ENCODE measurements at regions not wholly inside any gene's neighbourhood (a gene's known extent, or its start where the extent isn't known, plus 50 kb on each side); places are given as distances from the start of the nearest gene placed in this dataset.

DNA sequence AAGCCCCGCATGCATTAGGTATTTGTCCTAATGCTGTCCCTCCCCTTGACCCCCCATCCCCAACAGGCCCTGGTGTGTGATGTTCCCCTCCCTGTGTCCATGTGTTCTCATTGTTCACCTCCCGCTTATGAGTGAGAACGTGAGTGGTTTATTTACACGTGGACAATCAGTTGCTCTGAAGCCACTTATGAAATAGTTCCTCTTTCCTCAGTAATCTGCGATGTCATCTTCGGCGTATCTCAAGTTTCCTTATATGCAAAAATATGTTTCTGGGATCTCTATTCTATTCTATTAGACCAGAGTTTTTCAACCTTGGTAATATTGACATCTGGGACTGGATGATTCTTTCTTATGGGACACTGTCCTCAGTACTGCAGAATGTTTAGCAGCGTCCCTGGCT is 56.0 kb upstream of the DCD start:
- TF ChIP-seq POLR2AphosphoS5 (IDR thresholded peaks at IDR 0.05) (no peak), POLR2A (IDR thresholded peaks at IDR 0.05) (no peak), EP300 (IDR thresholded peaks at IDR 0.05; ENCODE audit: low read depth) (no peak)
- TF ChIP-seq, protein P1, sequence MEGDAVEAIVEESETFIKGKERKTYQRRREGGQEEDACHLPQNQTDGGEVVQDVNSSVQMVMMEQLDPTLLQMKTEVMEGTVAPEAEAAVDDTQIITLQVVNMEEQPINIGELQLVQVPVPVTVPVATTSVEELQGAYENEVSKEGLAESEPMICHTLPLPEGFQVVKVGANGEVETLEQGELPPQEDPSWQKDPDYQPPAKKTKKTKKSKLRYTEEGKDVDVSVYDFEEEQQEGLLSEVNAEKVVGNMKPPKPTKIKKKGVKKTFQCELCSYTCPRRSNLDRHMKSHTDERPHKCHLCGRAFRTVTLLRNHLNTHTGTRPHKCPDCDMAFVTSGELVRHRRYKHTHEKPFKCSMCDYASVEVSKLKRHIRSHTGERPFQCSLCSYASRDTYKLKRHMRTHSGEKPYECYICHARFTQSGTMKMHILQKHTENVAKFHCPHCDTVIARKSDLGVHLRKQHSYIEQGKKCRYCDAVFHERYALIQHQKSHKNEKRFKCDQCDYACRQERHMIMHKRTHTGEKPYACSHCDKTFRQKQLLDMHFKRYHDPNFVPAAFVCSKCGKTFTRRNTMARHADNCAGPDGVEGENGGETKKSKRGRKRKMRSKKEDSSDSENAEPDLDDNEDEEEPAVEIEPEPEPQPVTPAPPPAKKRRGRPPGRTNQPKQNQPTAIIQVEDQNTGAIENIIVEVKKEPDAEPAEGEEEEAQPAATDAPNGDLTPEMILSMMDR (IDR thresholded peaks at IDR 0.05) = no peak
- intact Hi-C loops (cut with DNase I; ENCODE audit: low total_unique reads) (loop anchor here (10.0 kb wide), 1 partner anchor 251 kb away; no protein-coding TSS in a partner anchor), in situ Hi-C loops (cut with MboI; ENCODE audit: low pct_ligation_motif_present in 1 of 4, low pct_unique_long_range_greater_than_20kb in 1 of 4, low sequenced_read_pairs in 3 of 4) (no loop called here)
- H3K4me1 ChIP-seq = no peaks in the 10 kb centered on the region
- 57 to 67% methylated on average over 8 of the region's 8 CpGs for WGBS, 2 donors (ENCODE audit: low coverage in 1 of 2)
- no peak overlapping the region for H3K4me3 ChIP-seq
- no peak for DNase-seq
- H3K27me3 ChIP-seq = no peaks in the 10 kb centered on the region
- no peaks in the 10 kb centered on the region for H3K9me3 ChIP-seq
- no peaks in the 10 kb centered on the region for H3K36me3 ChIP-seq
- no peak overlapping the region for H3K27ac ChIP-seq

DNA sequence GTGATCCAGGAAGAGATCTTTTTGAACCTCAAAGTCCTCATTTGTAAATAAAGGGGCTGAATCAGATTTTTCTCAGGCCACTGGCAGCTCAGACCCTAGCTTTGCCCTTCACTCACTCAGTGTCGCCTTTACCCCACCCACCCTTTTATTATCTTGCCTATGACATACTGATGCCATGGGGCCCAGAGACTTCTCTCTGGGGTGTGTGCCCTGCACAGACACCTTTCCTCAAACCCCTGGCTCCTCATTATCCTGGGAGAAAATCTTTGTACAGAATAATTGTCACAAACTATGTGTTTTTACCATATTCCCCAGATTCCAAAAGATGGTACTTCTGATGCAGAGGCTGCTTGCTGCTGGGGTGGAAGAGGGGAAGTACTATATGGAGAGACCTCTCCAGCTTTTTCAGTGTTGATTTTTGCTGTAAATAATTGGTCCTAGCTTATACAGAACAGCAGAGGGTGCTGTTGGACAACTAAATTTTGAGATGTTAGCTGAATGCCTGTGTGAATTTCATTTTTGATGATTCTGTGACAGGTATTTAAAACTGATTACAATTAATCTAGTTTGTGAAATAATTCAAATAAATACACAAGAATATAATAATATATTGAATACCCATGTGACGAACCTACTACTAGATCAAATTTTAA is 53.9 kb upstream of the DCD start:
- H3K4me1 ChIP-seq = no peaks in the 10 kb centered on the region
- H3K9me3 ChIP-seq = no peaks in the 10 kb centered on the region
- 7 to 27% methylated on average over 1 to 2 of the region's 2 CpGs for WGBS, 2 donors (ENCODE audit: low coverage in 1 of 2)
- in situ Hi-C loops (cut with MboI; ENCODE audit: low pct_ligation_motif_present in 1 of 4, low pct_unique_long_range_greater_than_20kb in 1 of 4, low sequenced_read_pairs in 3 of 4) (no loop called here), intact Hi-C loops (cut with DNase I; ENCODE audit: low total_unique reads) (loop anchor here (10.0 kb wide), 1 partner anchor 253 kb away; no protein-coding TSS in a partner anchor)
- H3K27ac ChIP-seq = no peak overlapping the region
- H3K27me3 ChIP-seq = no peaks in the 10 kb centered on the region
- DNase-seq = no peak
- no peaks in the 10 kb centered on the region for H3K36me3 ChIP-seq
- TF ChIP-seq POLR2AphosphoS5 (IDR thresholded peaks at IDR 0.05) (no peak), EP300 (IDR thresholded peaks at IDR 0.05; ENCODE audit: low read depth) (no peak)
- TF ChIP-seq, protein P1 (IDR thresholded peaks at IDR 0.05) = peak; percentile 37 to 61 (median 53)
- H3K4me3 ChIP-seq = no peak overlapping the region

DNA sequence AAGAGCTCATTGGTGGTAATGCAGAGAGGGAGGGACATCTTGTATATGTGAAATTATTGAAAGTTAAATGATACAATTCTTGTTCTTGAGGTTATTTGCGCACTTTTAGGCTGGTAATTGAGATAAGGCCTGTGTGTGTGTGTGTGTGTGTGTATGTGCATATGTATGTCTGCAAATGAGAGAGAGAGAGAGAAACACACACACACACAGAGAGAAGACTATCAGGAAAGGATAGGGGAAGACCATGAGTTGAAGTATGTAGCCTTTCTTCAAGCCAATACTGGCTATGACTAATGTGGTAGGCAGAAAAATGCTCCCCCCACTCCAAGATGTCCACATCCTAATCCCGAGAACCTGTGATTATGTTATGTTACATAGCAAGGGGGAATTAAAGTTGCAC is 52.7 kb upstream of the DCD start:
- WGBS, 2 donors (ENCODE audit: low coverage in 1 of 2) = 81 to 88% methylated on average over 2 of the region's 2 CpGs
- H3K36me3 ChIP-seq = no peaks in the 10 kb centered on the region
- in situ Hi-C loops (cut with MboI; ENCODE audit: low pct_ligation_motif_present in 1 of 4, low pct_unique_long_range_greater_than_20kb in 1 of 4, low sequenced_read_pairs in 3 of 4) = no loop called here
- H3K4me1 ChIP-seq = no peaks in the 10 kb centered on the region
- intact Hi-C loops (cut with DNase I; ENCODE audit: low total_unique reads) = loop anchor here (10.0 kb wide), 1 partner anchor 254 kb away; no protein-coding TSS in a partner anchor
- no peak overlapping the region for H3K4me3 ChIP-seq
- no peak for DNase-seq
- no peaks in the 10 kb centered on the region for H3K9me3 ChIP-seq
- H3K27ac ChIP-seq = no peak overlapping the region
- H3K27me3 ChIP-seq = no peaks in the 10 kb centered on the region
- TF ChIP-seq, protein P1 (IDR thresholded peaks at IDR 0.05) = no peak
- TF ChIP-seq EP300 (IDR thresholded peaks at IDR 0.05; ENCODE audit: low read depth) (no peak), POLR2A (IDR thresholded peaks at IDR 0.05) (no peak), POLR2AphosphoS5 (IDR thresholded peaks at IDR 0.05) (no peak)

DNA sequence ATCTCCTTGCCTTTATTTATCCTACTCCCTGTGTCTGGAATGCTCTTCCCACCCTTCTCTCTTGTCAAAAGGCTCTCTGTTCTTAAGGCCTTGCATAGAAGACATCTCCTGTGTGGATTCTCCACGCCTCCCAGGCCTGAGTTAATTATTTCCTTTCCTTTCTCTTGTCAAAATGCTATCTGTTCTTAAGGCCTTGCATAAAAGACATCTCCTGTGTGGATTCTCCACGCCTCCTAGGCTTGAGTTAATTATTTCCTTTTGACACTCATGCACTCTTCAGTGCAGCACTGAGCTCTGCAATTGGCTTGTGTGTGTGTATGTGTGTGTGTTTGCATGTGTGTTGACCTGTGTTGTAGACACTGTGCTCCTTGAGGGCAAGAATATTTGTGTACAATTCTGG is 52.1 kb upstream of the DCD start:
- Histone ChIP-seq H3K9me3 (no peaks in the 10 kb centered on the region), H3K4me1 (no peaks in the 10 kb centered on the region), H3K27ac (no peak overlapping the region), H3K27me3 (no peaks in the 10 kb centered on the region), H3K4me3 (no peak overlapping the region), H3K36me3 (no peaks in the 10 kb centered on the region)
- TF ChIP-seq, protein P1 (IDR thresholded peaks at IDR 0.05) = no peak
- DNase-seq = no peak
- 26 to 33% methylated on average over 2 of the region's 2 CpGs for WGBS, 2 donors (ENCODE audit: low coverage in 1 of 2)
- in situ Hi-C loops (cut with MboI; ENCODE audit: low pct_ligation_motif_present in 1 of 4, low pct_unique_long_range_greater_than_20kb in 1 of 4, low sequenced_read_pairs in 3 of 4) (no loop called here), intact Hi-C loops (cut with DNase I; ENCODE audit: low total_unique reads) (loop anchor here (10.0 kb wide), 1 partner anchor 254 kb away; no protein-coding TSS in a partner anchor)
